Aorta (tissue), 5 donors: ENCODE measurements at regions not wholly inside any gene's neighbourhood (a gene's known extent, or its start where the extent isn't known, plus 50 kb on each side); places are given as distances from the start of the nearest gene placed in this dataset.

Source experiments
- ATAC-seq: fragments of 200-7000 bp; cut with Tn5 transposase; one replicate; pipeline ENCODE4 v1.9.1; 2022; ENCODE audit warnings: moderate library complexity; ENCODE audit not compliant: low FRiP score
- DNase-seq, 2 donors: peaks; one replicate each; pipeline ENCODE4 v3.0.0-alpha.2; 2020
- H3K27ac ChIP-seq, 2 donors: one replicate each; pipeline ENCODE4 v1.5.1; 2013; ENCODE audit warnings: low read length in 2 of 2, mild to moderate bottlenecking in 2 of 2, moderate library complexity in 2 of 2, control low read depth in 1 of 2, inconsistent platforms in 1 of 2, low read depth in 1 of 2
- H3K27me3 ChIP-seq, 2 donors: one replicate each; pipeline ENCODE4 v1.6.1; 2013; ENCODE audit warnings: control low read depth in 1 of 2, low read length in 1 of 2, mild to moderate bottlenecking in 1 of 2, moderate library complexity in 1 of 2; ENCODE audit not compliant: insufficient read depth in 2 of 2, control insufficient read depth in 1 of 2
- H3K36me3 ChIP-seq, 2 donors: one replicate each; pipeline ENCODE4 v1.6.1; 2013; ENCODE audit warnings: control low read depth in 1 of 2, low read length in 1 of 2, mild to moderate bottlenecking in 1 of 2; ENCODE audit not compliant: insufficient read depth in 2 of 2, control insufficient read depth in 1 of 2
- H3K4me1 ChIP-seq, 2 donors: one replicate each; pipeline ENCODE4 v1.6.1; 2013; ENCODE audit warnings: low read length in 2 of 2, control low read depth in 1 of 2, mild to moderate bottlenecking in 1 of 2, moderate library complexity in 1 of 2; ENCODE audit not compliant: insufficient read depth in 2 of 2, control insufficient read depth in 1 of 2
- H3K4me3 ChIP-seq, 2 donors: one replicate each; pipeline ENCODE4 v1.5.1; 2013; ENCODE audit warnings: low read length in 2 of 2, control low read depth in 1 of 2, mild to moderate bottlenecking in 1 of 2
- H3K9me3 ChIP-seq: one replicate; pipeline ENCODE4 v1.6.1; 2013; ENCODE audit warnings: mild to moderate bottlenecking, low read length; ENCODE audit not compliant: control insufficient read depth
- WGBS, 2 donors: extraction: QIAGEN DNeasy Blood & Tissue Kit; methylation state at CpG; one replicate each; pipeline ENCODE4 v1.1.7; 2013; 5-methylcytosine and 5-hydroxymethylcytosine counted together
- intact Hi-C, 2 donors: fragments of 100-400 bp; cut with DNase I; formaldehyde crosslinking; loops; one replicate each; pipeline versions ENCODE4 v1.14.2 to v1.15.0; 2022
- donor health status: healthy with polysubstance abuse.
- donor health status: Bipolar disorder and iron deficiency.
- donor health status: DM: no; HTN: no; CAD: no.
- donor health status: DM: no; HTN: no; CAD: no.
- donor health status: DM: yes; HTN: yes; CAD: no.

- Histone ChIP-seq H3K4me3 (no peak overlapping the region), H3K9me3 (peaks cover 2% of the 10 kb centered on the region), H3K27me3 (no peaks in the 10 kb centered on the region), H3K27ac (no peak overlapping the region), H3K36me3 (no peaks in the 10 kb centered on the region), H3K4me1 (no peaks in the 10 kb centered on the region)
- no peak for ATAC-seq
- WGBS, 2 donors: 29 to 45% methylated on average over 2 of the region's 2 CpGs
- no peak for DNase-seq
- intact Hi-C loops: no loop called here
These were observed 80.9 kb upstream of the IL33 start for GRCh38 chr9:6134661-6135180.

DNA sequence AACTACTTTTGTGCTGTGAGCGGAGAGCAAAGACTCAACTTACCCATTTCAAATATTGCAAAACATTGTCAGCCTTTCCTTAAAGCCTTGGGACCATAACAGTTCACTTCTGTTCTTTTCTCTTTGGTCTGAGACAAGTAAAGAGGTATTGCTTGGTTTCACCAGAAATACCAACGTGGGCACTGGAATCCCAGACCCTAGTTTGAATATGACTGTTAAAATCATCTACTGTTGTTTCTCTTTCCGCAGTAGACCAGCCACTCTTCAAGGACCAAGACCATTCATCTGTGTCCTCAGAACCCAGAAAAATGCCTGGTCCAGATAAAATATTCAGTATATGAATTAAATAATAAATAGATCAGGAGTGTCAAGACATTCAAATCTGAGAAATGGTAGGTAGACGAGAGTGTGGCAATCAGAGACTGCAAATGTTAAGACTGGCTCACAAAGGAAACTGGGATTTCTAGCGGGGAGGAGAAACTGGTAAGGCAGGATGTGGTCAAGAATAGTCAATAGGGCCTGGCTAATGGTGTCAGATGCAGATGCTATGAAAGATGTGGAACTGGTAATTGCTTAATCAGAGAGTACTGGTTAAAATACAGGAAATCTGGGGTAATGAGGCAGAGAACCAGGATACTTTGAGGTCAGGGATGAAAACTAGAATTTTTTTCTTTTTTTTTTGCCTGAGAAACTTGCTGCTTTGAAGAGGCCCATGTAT lies 82.1 kb upstream of the IL33 start:
- DNase-seq (no peak), ATAC-seq (no peak)
- H3K36me3 ChIP-seq: no peaks in the 10 kb centered on the region
- H3K4me1 ChIP-seq: no peaks in the 10 kb centered on the region
- intact Hi-C loops: no loop called here
- H3K27ac ChIP-seq: no peak overlapping the region
- WGBS, 2 donors: 87 to 91% methylated on average over 5 of the region's 5 CpGs
- H3K4me3 ChIP-seq: no peak overlapping the region
- H3K9me3 ChIP-seq: peaks cover 2% of the 10 kb centered on the region
- H3K27me3 ChIP-seq: no peaks in the 10 kb centered on the region

GRCh38 chr9:6132650-6133049 lies 83.0 kb upstream of the IL33 start:
- 76 to 83% methylated on average over 4 of the region's 4 CpGs for WGBS, 2 donors
- Histone ChIP-seq H3K4me3 (no peak overlapping the region), H3K27ac (no peak overlapping the region), H3K9me3 (peaks cover 2% of the 10 kb centered on the region), H3K27me3 (no peaks in the 10 kb centered on the region), H3K36me3 (no peaks in the 10 kb centered on the region), H3K4me1 (no peaks in the 10 kb centered on the region)
- no peak for DNase-seq
- intact Hi-C loops: no loop called here
- no peak for ATAC-seq

DNA sequence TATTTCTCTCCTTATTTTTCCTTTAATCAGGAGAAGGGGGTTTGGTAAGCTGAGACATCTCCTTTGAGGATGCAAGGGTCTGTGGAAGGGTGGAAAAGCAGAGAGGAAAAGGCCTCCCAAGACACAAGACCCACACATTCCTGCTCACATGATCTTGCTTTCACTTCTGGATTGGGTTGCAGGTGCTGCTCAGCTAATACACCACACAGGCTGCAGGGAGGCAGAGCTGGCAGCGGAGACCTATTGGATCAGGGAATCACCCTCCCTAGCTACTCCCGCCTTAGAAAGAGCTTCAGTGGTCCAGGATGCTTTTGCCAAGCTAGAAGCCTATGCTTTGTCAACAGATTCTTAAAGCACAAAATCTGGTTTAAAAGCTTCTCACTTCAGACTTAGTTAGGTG lies 87.6 kb upstream of the IL33 start:
- no peak for DNase-seq
- H3K36me3 ChIP-seq: no peaks in the 10 kb centered on the region
- H3K27ac ChIP-seq: no peak overlapping the region
- no peak overlapping the region for H3K4me3 ChIP-seq
- no peaks in the 10 kb centered on the region for H3K27me3 ChIP-seq
- intact Hi-C loops: no loop called here
- no peak for ATAC-seq
- 88 to 92% methylated on average over 2 of the region's 2 CpGs for WGBS, 2 donors
- H3K9me3 ChIP-seq: no peaks in the 10 kb centered on the region
- no peaks in the 10 kb centered on the region for H3K4me1 ChIP-seq

GRCh38 chr9:6126377-6126776 lies 89.2 kb upstream of the IL33 start:
- no peak overlapping the region for H3K4me3 ChIP-seq
- WGBS, 2 donors: 92 to 93% methylated on average over 3 of the region's 3 CpGs

GRCh38 chr9:6123416-6123815 lies 92.2 kb upstream of the IL33 start:
- DNase-seq (no peak), ATAC-seq (no peak)
- WGBS, 2 donors: 47 to 59% methylated on average over 3 of the region's 3 CpGs
- intact Hi-C loops: no loop called here
- Histone ChIP-seq H3K9me3 (no peaks in the 10 kb centered on the region), H3K27ac (no peak overlapping the region), H3K36me3 (no peaks in the 10 kb centered on the region), H3K4me1 (no peaks in the 10 kb centered on the region), H3K4me3 (no peak overlapping the region), H3K27me3 (no peaks in the 10 kb centered on the region)

More at GRCh38 chr9:6126377-6126776, 89.2 kb upstream of the IL33 start:
- DNase-seq (no peak), ATAC-seq (no peak)
- Histone ChIP-seq H3K4me1 (no peaks in the 10 kb centered on the region), H3K9me3 (no peaks in the 10 kb centered on the region), H3K36me3 (no peaks in the 10 kb centered on the region), H3K27me3 (no peaks in the 10 kb centered on the region), H3K27ac (no peak overlapping the region)
- intact Hi-C loops: no loop called here

DNA sequence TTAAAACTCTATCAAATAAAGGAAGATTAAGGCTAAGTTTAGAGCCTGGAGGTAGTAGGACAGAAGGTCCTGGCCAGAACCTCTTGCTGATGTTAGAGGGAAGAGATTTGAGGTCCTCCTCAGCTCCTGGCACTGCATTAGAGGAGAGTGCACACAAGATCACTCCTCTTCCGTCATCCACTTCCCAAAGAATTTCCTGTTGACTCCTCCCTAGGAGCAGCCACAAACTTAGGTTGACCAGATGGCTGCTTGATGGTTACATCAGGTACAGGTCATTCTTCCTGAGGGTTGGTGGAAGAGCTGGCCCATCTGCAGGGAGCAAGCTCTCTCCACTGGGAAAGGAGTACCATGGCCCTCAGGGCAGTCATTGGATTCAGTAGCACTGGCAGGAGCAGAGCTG lies 93.9 kb upstream of the IL33 start:
- intact Hi-C loops: no loop called here
- Histone ChIP-seq H3K27me3 (no peaks in the 10 kb centered on the region), H3K27ac (no peak overlapping the region), H3K4me1 (no peaks in the 10 kb centered on the region), H3K9me3 (no peaks in the 10 kb centered on the region), H3K4me3 (no peak overlapping the region), H3K36me3 (no peaks in the 10 kb centered on the region)
- no peak for DNase-seq
- no peak for ATAC-seq
- 85 to 100% methylated on average over 1 of the region's 1 CpG for WGBS, 2 donors

DNA sequence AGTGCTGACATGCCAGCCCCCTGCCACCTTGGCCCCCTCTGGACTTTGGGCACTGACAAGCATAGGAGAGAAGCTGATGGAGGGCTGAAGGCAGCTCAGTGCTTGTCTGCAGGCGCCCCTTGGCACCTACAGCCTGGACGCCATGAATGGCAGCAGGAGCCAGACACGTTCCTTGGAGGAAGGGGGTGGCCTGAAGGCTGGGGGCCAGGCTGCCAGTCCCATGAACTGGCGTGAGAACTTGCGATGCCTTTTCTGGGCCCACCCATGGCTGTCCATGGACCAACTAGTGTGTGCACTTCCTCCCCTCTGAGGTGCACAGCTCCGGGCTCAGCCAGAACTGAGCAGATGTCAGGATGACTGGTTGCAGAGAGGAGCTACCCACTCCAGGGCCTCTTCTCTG lies 99.0 kb upstream of the RANBP6 start:
- no peak overlapping the region for H3K27ac ChIP-seq
- intact Hi-C loops: no loop called here
- no peaks in the 10 kb centered on the region for H3K4me1 ChIP-seq
- ATAC-seq (no peak), DNase-seq (no peak)
- H3K4me3 ChIP-seq: no peak overlapping the region
- H3K27me3 ChIP-seq: no peaks in the 10 kb centered on the region
- no peaks in the 10 kb centered on the region for H3K36me3 ChIP-seq
- no peaks in the 10 kb centered on the region for H3K9me3 ChIP-seq
- WGBS, 2 donors: 92 to 94% methylated on average over 6 of the region's 6 CpGs

DNA sequence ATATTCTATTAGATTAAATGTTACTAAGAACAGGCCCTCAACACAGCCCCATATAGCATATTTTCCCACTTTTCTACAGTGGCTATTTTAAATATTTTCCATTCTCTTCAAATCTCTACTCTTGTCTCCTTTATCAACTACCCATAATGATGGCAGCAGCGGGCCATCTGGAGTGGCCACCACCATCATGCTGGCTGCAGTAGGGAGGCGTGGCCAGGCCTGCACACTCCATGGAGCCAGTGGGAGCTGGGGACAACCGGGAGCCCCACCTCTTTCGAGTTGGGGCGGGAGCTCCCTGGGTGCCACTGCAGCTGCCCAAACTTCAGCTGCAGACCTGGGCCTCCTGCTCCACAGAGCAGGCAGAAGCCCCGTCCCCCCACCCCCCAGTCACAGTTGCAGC lies 98.4 kb upstream of the RANBP6 start:
- DNase-seq (no peak), ATAC-seq (no peak)
- peaks cover 0 to 4% of the 10 kb centered on the region in 2 donors for H3K4me1 ChIP-seq
- intact Hi-C loops: no loop called here
- no peaks in the 10 kb centered on the region for H3K36me3 ChIP-seq
- no peak overlapping the region for H3K27ac ChIP-seq
- WGBS, 2 donors: 64 to 83% methylated on average over 6 of the region's 6 CpGs
- H3K9me3 ChIP-seq: no peaks in the 10 kb centered on the region
- H3K4me3 ChIP-seq: no peak overlapping the region
- no peaks in the 10 kb centered on the region for H3K27me3 ChIP-seq
